GM23338 (cell line): ENCODE measurements at regions not wholly inside any gene's neighbourhood (a gene's known extent, or its start where the extent isn't known, plus 50 kb on each side); places are given as distances from the start of the nearest gene placed in this dataset.

Experiments
- ATAC-seq: fragments of 200-7000 bp; cut with Tn5 transposase; 3 replicates; pipeline ENCODE4 v1.9.1; 2020
- DNase-seq: peaks from one replicate; pipeline ENCODE4 v3.0.0-alpha.2; 2015; ENCODE audit warnings: low spot score
- H2AFZ ChIP-seq: fragments of 200-600 bp; sonication (generic); 2 replicates; pipeline ENCODE4 v1.8.0; 2016; ENCODE audit warnings: antibody characterized with exemption, mild to moderate bottlenecking, moderate library complexity
- H3F3A ChIP-seq: fragments of 200-600 bp; sonication (generic); replicated peaks from 2 replicates; pipeline ENCODE4 v1.8.0; 2017; ENCODE audit warnings: antibody characterized with exemption, mixed run types, low read depth
- H3K27ac ChIP-seq: fragments of 200-600 bp; sonication (generic); 2 replicates; pipeline ENCODE4 v1.6.1; 2016; ENCODE audit warnings: low read depth
- H3K27me3 ChIP-seq: fragments of 200-600 bp; sonication (generic); 2 replicates; pipeline ENCODE4 v1.8.0; 2016; ENCODE audit warnings: mild to moderate bottlenecking, mixed run types, moderate library complexity; ENCODE audit not compliant: insufficient read depth
- H3K36me3 ChIP-seq: fragments of 200-600 bp; sonication (generic); 2 replicates; pipeline ENCODE4 v1.8.0; 2016; ENCODE audit warnings: mild to moderate bottlenecking; ENCODE audit not compliant: insufficient read depth
- H3K4me1 ChIP-seq: fragments of 200-600 bp; sonication (generic); 2 replicates; pipeline ENCODE4 v1.8.0; 2016; ENCODE audit warnings: mild to moderate bottlenecking, moderate library complexity; ENCODE audit not compliant: insufficient read depth
- H3K4me2 ChIP-seq: fragments of 200-600 bp; sonication (generic); 2 replicates; pipeline ENCODE4 v1.7.1; 2017; ENCODE audit warnings: mixed run types
- H3K4me3 ChIP-seq: fragments of 200-600 bp; sonication (generic); 2 replicates; pipeline ENCODE4 v1.6.1; 2016; ENCODE audit warnings: mixed run types
- H3K79me2 ChIP-seq: fragments of 200-600 bp; sonication (generic); replicated peaks from 2 replicates; pipeline ENCODE4 v1.8.0; 2017; ENCODE audit warnings: mild to moderate bottlenecking; ENCODE audit not compliant: insufficient read depth
- H3K9me2 ChIP-seq: fragments of 200-600 bp; sonication (generic); 2 replicates; pipeline ENCODE4 v1.8.0; 2017; ENCODE audit not compliant: insufficient read depth
- H4K20me1 ChIP-seq: fragments of 200-600 bp; sonication (generic); replicated peaks from 2 replicates; pipeline ENCODE4 v1.8.0; 2017; ENCODE audit warnings: mild to moderate bottlenecking; ENCODE audit not compliant: insufficient read depth
- H3K27ac Mint-ChIP-seq: 2 replicates; pipeline ENCODE4 v1.8.0; 2020; ENCODE audit warnings: inconsistent platforms, mild to moderate bottlenecking, moderate library complexity, mixed read lengths
- H3K27me3 Mint-ChIP-seq: 3 replicates; pipeline ENCODE4 v1.8.0; 2022; ENCODE audit warnings: low read depth, mild to moderate bottlenecking, moderate library complexity, mixed read lengths, inconsistent platforms; ENCODE audit not compliant: insufficient read depth, poor library complexity
- H3K36me3 Mint-ChIP-seq: 3 replicates; pipeline ENCODE4 v1.8.0; 2021; ENCODE audit warnings: low read depth, mild to moderate bottlenecking, inconsistent platforms, moderate library complexity, mixed read lengths
- H3K4me1 Mint-ChIP-seq: 3 replicates; pipeline ENCODE4 v1.8.0; 2020; ENCODE audit warnings: mild to moderate bottlenecking, inconsistent platforms, mixed read lengths
- H3K4me3 Mint-ChIP-seq: 3 replicates; pipeline ENCODE4 v1.8.0; 2021; ENCODE audit warnings: moderate library complexity, mild to moderate bottlenecking, inconsistent platforms, mixed read lengths
- H3K9me3 Mint-ChIP-seq: 3 replicates; pipeline ENCODE4 v1.8.0; 2020; ENCODE audit warnings: moderate library complexity, mild to moderate bottlenecking, inconsistent platforms, mixed read lengths
- CREB1 ChIP-seq: fragments of 250-450 bp; sonication (Bioruptor Pico); IDR thresholded peaks from 2 replicates; pipeline ENCODE4 v1.5.0; 2020; ENCODE audit warnings: low read depth, mild to moderate bottlenecking, moderate library complexity
- EZH2 ChIP-seq: fragments of 200-600 bp; sonication (generic); IDR thresholded peaks from one replicate; pipeline ENCODE4 v1.8.0; 2017; ENCODE audit warnings: antibody characterized with exemption, mild to moderate bottlenecking, low read depth; ENCODE audit not compliant: unreplicated experiment
- EZH2phosphoT487 ChIP-seq: fragments of 200-600 bp; sonication (generic); IDR thresholded peaks from one replicate; pipeline ENCODE4 v1.8.1; 2018; ENCODE audit warnings: antibody characterized with exemption; ENCODE audit not compliant: unreplicated experiment
- JUNB ChIP-seq: IDR thresholded peaks from one replicate; pipeline ENCODE4 v1.6.1; 2016; ENCODE audit warnings: antibody characterized with exemption; ENCODE audit not compliant: unreplicated experiment
- NANOG ChIP-seq: IDR thresholded peaks from 2 replicates; pipeline ENCODE4 v1.6.1; 2016; ENCODE audit warnings: antibody characterized with exemption, borderline replicate concordance
- POLR2AphosphoS5 ChIP-seq: IDR thresholded peaks from 2 replicates; pipeline ENCODE4 v1.6.1; 2016; ENCODE audit warnings: antibody characterized with exemption, low read depth
- STAT1 ChIP-seq: IDR thresholded peaks from one replicate; pipeline ENCODE4 v1.6.1; 2016; ENCODE audit warnings: antibody characterized with exemption; ENCODE audit not compliant: unreplicated experiment
- ZNF114 ChIP-seq: fragments of 250-450 bp; sonication (Bioruptor Pico); IDR thresholded peaks from 2 replicates; pipeline ENCODE4 v1.5.0; 2020; ENCODE audit warnings: mild to moderate bottlenecking, moderate library complexity
- ZNF331 ChIP-seq: fragments of 250-450 bp; sonication (Bioruptor Pico); IDR thresholded peaks from 2 replicates; pipeline ENCODE4 v1.5.0; 2020; ENCODE audit warnings: low read depth, mild to moderate bottlenecking, moderate library complexity
- TF ChIP-seq, protein P1 (sequence below), 2 experiments: fragments of 200-600 bp in 1 of 2; sonication (generic) in 1 of 2; conservative IDR thresholded peaks; 2 replicates each; pipeline versions ENCODE4 v1.5.1 to v1.6.1; 2016 to 2017; ENCODE audit warnings: antibody characterized with exemption in 2 of 2, low read depth in 2 of 2, mild to moderate bottlenecking in 2 of 2, moderate library complexity in 1 of 2
- TF ChIP-seq, protein P2 (sequence below): IDR thresholded peaks from 2 replicates; pipeline ENCODE4 v1.6.1; 2016; ENCODE audit warnings: antibody characterized with exemption
- TF ChIP-seq, protein P3 (sequence below): IDR thresholded peaks from one replicate; pipeline ENCODE4 v1.6.1; 2018; ENCODE audit warnings: antibody characterized with exemption; ENCODE audit not compliant: unreplicated experiment

DNA sequence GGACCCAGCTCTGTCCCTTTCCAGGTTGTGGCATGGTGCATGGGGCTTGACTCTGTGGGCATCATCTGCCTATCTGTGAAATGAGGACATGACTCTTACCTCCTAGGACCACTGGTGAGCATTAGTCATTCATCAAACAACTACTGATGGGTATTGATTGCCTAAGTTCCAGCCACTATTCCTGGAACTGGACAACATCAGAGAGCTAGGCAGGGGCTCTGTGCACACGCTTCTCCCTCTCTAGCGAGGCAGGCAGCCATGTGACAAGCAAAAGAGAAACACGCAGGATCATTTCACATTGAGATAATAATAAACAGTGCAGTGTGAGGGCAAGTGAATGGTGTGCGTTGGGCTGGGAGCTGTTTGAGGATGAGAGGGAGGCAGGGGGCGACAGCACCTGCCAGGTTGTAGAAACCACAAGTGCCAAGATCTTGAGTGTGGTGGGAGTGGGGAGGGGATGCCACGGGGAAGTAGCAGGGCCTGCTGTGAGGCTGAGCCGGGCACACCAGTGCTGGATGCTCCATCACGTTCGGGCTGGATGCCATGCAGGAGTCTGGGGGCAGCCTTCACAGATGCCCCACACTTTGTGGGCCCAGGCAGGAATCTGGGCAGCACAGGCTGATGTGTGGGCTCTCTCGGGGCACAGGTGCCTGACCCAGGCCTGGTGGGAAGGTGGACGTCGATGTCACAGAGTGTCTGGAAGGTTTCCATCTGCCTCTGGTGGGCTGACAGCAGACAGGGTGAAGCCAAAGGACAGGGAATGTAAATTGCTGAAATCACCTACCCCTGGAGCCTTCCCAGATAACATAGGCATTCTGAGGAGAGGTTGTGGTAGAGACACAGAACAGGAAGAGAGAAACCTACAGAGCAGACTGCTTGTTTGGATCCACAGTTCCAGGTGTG lies 405.5 kb downstream of the RPS24 start:
- peaks cover 5% of the 10 kb centered on the region; the same call in 2 of the 3 replicates for H3K4me1 Mint-ChIP-seq
- ATAC-seq, result no peak
- H3K36me3 ChIP-seq, result no peaks in the 10 kb centered on the region
- no peak overlapping the region for H3K4me3 Mint-ChIP-seq
- no peak overlapping the region for H3K4me2 ChIP-seq
- no peaks in the 10 kb centered on the region for H3K9me3 Mint-ChIP-seq
- TF ChIP-seq ZNF331 (CRISPR knock-in tag) (no peak), NANOG (no peak), EZH2phosphoT487 (no peak), STAT1 (no peak), ZNF114 (no peak)
- TF ChIP-seq, protein P1, sequence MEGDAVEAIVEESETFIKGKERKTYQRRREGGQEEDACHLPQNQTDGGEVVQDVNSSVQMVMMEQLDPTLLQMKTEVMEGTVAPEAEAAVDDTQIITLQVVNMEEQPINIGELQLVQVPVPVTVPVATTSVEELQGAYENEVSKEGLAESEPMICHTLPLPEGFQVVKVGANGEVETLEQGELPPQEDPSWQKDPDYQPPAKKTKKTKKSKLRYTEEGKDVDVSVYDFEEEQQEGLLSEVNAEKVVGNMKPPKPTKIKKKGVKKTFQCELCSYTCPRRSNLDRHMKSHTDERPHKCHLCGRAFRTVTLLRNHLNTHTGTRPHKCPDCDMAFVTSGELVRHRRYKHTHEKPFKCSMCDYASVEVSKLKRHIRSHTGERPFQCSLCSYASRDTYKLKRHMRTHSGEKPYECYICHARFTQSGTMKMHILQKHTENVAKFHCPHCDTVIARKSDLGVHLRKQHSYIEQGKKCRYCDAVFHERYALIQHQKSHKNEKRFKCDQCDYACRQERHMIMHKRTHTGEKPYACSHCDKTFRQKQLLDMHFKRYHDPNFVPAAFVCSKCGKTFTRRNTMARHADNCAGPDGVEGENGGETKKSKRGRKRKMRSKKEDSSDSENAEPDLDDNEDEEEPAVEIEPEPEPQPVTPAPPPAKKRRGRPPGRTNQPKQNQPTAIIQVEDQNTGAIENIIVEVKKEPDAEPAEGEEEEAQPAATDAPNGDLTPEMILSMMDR (conservative IDR thresholded peaks at IDR 0.05; ENCODE audit: low read depth in 2 of 2), result peak in 1 of 2 experiments; percentile 29; a peak in 2 of 4 replicates
- TF ChIP-seq, protein P2, sequence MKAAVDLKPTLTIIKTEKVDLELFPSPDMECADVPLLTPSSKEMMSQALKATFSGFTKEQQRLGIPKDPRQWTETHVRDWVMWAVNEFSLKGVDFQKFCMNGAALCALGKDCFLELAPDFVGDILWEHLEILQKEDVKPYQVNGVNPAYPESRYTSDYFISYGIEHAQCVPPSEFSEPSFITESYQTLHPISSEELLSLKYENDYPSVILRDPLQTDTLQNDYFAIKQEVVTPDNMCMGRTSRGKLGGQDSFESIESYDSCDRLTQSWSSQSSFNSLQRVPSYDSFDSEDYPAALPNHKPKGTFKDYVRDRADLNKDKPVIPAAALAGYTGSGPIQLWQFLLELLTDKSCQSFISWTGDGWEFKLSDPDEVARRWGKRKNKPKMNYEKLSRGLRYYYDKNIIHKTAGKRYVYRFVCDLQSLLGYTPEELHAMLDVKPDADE, result no peak
- no peak overlapping the region for H3K27ac ChIP-seq
- no peaks in the 10 kb centered on the region for H3K36me3 Mint-ChIP-seq
- H3K27me3 ChIP-seq, result no peaks in the 10 kb centered on the region
- H3K4me3 ChIP-seq, result no peak overlapping the region
- H3K9me2 ChIP-seq, result no peaks in the 10 kb centered on the region
- no peak for DNase-seq
- H3F3A ChIP-seq, result no peaks in the 10 kb centered on the region
- H3K27ac Mint-ChIP-seq, result no peak overlapping the region
- H3K27me3 Mint-ChIP-seq, result peaks cover 5% of the 10 kb centered on the region
- H3K4me1 ChIP-seq, result no peaks in the 10 kb centered on the region
- no peaks in the 10 kb centered on the region for H3K79me2 ChIP-seq
- no peak overlapping the region for H2AFZ ChIP-seq
- H4K20me1 ChIP-seq, result no peaks in the 10 kb centered on the region

DNA sequence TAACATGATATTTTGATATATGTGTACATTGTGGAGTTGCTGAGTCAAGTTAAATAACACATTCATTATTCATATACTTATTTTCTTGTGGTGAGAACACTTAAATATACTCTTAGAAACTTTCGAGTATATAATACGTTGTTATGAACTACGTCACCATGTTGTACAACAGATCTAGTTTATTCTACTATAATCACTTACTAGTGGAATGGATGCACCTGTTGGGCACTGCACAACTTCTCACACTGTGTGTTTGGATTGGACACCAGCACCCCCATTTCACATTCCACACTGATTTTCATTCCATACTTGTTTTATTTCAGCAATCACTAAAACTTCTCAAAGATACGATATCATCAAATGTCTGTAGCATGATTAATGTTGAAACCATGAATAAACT lies 407.3 kb downstream of the RPS24 start:
- Histone ChIP-seq H3K4me3 (no peak overlapping the region), H2AFZ (no peak overlapping the region), H3K27ac (no peak overlapping the region), H3K36me3 (no peaks in the 10 kb centered on the region), H4K20me1 (no peaks in the 10 kb centered on the region), H3F3A (no peaks in the 10 kb centered on the region), H3K4me2 (no peak overlapping the region), H3K79me2 (no peaks in the 10 kb centered on the region), H3K4me1 (no peaks in the 10 kb centered on the region), H3K27me3 (no peaks in the 10 kb centered on the region), H3K9me2 (no peaks in the 10 kb centered on the region)
- ATAC-seq (no peak), DNase-seq (no peak)
- peaks cover 5% of the 10 kb centered on the region for H3K27me3 Mint-ChIP-seq
- H3K4me1 Mint-ChIP-seq, result peaks cover 2% of the 10 kb centered on the region; the same call in 2 of the 3 replicates
- H3K36me3 Mint-ChIP-seq, result no peaks in the 10 kb centered on the region
- no peak overlapping the region for H3K4me3 Mint-ChIP-seq
- no peaks in the 10 kb centered on the region for H3K9me3 Mint-ChIP-seq
- H3K27ac Mint-ChIP-seq, result no peak overlapping the region
- no peak for TF ChIP-seq EZH2phosphoT487
- no peak for TF ChIP-seq EZH2
- TF ChIP-seq NANOG, result no peak
- TF ChIP-seq ZNF114, result no peak
- TF ChIP-seq, protein P1 (conservative IDR thresholded peaks at IDR 0.05; ENCODE audit: low read depth in 2 of 2), result no peak
- TF ChIP-seq, protein P3, sequence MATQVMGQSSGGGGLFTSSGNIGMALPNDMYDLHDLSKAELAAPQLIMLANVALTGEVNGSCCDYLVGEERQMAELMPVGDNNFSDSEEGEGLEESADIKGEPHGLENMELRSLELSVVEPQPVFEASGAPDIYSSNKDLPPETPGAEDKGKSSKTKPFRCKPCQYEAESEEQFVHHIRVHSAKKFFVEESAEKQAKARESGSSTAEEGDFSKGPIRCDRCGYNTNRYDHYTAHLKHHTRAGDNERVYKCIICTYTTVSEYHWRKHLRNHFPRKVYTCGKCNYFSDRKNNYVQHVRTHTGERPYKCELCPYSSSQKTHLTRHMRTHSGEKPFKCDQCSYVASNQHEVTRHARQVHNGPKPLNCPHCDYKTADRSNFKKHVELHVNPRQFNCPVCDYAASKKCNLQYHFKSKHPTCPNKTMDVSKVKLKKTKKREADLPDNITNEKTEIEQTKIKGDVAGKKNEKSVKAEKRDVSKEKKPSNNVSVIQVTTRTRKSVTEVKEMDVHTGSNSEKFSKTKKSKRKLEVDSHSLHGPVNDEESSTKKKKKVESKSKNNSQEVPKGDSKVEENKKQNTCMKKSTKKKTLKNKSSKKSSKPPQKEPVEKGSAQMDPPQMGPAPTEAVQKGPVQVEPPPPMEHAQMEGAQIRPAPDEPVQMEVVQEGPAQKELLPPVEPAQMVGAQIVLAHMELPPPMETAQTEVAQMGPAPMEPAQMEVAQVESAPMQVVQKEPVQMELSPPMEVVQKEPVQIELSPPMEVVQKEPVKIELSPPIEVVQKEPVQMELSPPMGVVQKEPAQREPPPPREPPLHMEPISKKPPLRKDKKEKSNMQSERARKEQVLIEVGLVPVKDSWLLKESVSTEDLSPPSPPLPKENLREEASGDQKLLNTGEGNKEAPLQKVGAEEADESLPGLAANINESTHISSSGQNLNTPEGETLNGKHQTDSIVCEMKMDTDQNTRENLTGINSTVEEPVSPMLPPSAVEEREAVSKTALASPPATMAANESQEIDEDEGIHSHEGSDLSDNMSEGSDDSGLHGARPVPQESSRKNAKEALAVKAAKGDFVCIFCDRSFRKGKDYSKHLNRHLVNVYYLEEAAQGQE, result no peak
- no peak for TF ChIP-seq STAT1
- TF ChIP-seq, protein P2, result no peak
- TF ChIP-seq JUNB, result no peak
- no peak for TF ChIP-seq CREB1
- TF ChIP-seq POLR2AphosphoS5, result no peak
- TF ChIP-seq ZNF331 (CRISPR knock-in tag), result no peak
